Lower leg skin (tissue), 3 donors: ENCODE measurements at regions not wholly inside any gene's neighbourhood (a gene's known extent, or its start where the extent isn't known, plus 50 kb on each side); places are given as distances from the start of the nearest gene placed in this dataset.
"Not testable (repeated sequence)": the region's sequence is repeated elsewhere in the genome, so short reads cannot be mapped to it uniquely, and the experiment has no call there.

ENCODE experiments used
- CTCF ChIP-seq, 3 donors: fragments of 450-650 bp; IDR thresholded peaks; one replicate each; pipeline ENCODE4 v1.5.1; 2016; ENCODE audit warnings: antibody characterized with exemption in 3 of 3, mild to moderate bottlenecking in 3 of 3, moderate library complexity in 2 of 3
- POLR2A ChIP-seq, 2 donors: fragments of 450-650 bp; IDR thresholded peaks; one replicate each; pipeline ENCODE4 v1.6.1; 2016 to 2017; ENCODE audit warnings: antibody characterized with exemption in 2 of 2, mild to moderate bottlenecking in 1 of 2, moderate library complexity in 1 of 2

- not testable (repeated sequence) for TF ChIP-seq CTCF, POLR2A (IDR thresholded peaks at IDR 0.05)
Observed at GRCh38 chr11:82501174-82501573, 232.5 kb downstream of the FAM181B start.
